A673 (cell line): ENCODE measurements at regions not wholly inside any gene's neighbourhood (a gene's known extent, or its start where the extent isn't known, plus 50 kb on each side); places are given as distances from the start of the nearest gene placed in this dataset.

Experiments
- EZH2 ChIP-seq: fragments of 200-600 bp; sonication (generic); IDR thresholded peaks from 2 replicates; pipeline ENCODE4 v1.6.1; 2017; ENCODE audit warnings: borderline replicate concordance, low read depth, mild to moderate bottlenecking, mixed read lengths, antibody characterized with exemption, low read length; ENCODE audit not compliant: poor library complexity, severe bottlenecking
- TF ChIP-seq, protein P1 (sequence below): fragments of 300-800, 200-600 bp; sonication (generic); conservative IDR thresholded peaks from 2 replicates; pipeline ENCODE4 v1.5.1; 2017; ENCODE audit warnings: low read depth, mild to moderate bottlenecking, antibody characterized with exemption, low read length, moderate library complexity, mixed read lengths

DNA sequence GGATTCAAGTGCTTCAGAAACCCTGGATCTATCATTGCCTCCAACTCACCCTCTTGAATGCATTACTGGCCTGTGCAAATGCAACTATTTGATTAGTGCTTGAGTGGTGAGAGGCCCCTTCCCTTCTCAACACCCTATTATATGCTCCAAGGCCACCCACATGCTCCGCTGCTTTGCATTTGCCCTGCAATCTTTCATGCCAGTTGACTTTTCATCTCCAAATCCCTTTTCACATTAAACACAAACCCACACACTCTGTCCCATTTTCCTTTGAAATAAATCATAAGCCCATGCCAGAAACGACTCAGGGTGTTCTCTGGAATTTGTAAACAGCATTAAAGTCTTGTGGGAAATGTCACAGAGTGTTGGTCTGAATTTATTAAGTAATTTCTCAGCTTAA is 78.9 kb upstream of the CTTNBP2NL start:
- TF ChIP-seq, protein P1, sequence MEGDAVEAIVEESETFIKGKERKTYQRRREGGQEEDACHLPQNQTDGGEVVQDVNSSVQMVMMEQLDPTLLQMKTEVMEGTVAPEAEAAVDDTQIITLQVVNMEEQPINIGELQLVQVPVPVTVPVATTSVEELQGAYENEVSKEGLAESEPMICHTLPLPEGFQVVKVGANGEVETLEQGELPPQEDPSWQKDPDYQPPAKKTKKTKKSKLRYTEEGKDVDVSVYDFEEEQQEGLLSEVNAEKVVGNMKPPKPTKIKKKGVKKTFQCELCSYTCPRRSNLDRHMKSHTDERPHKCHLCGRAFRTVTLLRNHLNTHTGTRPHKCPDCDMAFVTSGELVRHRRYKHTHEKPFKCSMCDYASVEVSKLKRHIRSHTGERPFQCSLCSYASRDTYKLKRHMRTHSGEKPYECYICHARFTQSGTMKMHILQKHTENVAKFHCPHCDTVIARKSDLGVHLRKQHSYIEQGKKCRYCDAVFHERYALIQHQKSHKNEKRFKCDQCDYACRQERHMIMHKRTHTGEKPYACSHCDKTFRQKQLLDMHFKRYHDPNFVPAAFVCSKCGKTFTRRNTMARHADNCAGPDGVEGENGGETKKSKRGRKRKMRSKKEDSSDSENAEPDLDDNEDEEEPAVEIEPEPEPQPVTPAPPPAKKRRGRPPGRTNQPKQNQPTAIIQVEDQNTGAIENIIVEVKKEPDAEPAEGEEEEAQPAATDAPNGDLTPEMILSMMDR: no peak
- TF ChIP-seq EZH2: no peak
